CD14-positive monocyte (primary cell): ENCODE measurements at regions not wholly inside any gene's neighbourhood (a gene's known extent, or its start where the extent isn't known, plus 50 kb on each side); places are given as distances from the start of the nearest gene placed in this dataset.

ENCODE experiments used
- DNase-seq, 3 donors: peaks; one replicate each; pipeline ENCODE4 v3.0.0-alpha.2; 2011 to 2022
- H2AFZ ChIP-seq: 2 replicates; pipeline ENCODE4 v1.6.0; 2012; ENCODE audit warnings: mild to moderate bottlenecking, low read depth, low read length, inconsistent platforms; ENCODE audit not compliant: insufficient read depth, poor library complexity, severe bottlenecking
- H3K27ac ChIP-seq, 2 donors: 1 replicate in 1 of 2; 2 replicates in 1 of 2; pipeline ENCODE4 v1.5.1; 2012 to 2013; ENCODE audit warnings: low read length in 2 of 2, control low read depth in 1 of 2, inconsistent platforms in 1 of 2, low read depth in 1 of 2, mild to moderate bottlenecking in 1 of 2
- H3K27me3 ChIP-seq, 2 donors: one replicate each; pipeline versions ENCODE4 v1.6.0 to v1.6.1; 2011 to 2013; ENCODE audit warnings: low read length in 2 of 2; ENCODE audit not compliant: control insufficient read depth in 2 of 2, insufficient read depth in 2 of 2
- H3K36me3 ChIP-seq, 2 donors: replicated peaks in 1 of 2; 1 replicate in 1 of 2; 2 replicates in 1 of 2; pipeline versions ENCODE4 v1.5.1 to v1.6.1; 2012 to 2013; ENCODE audit warnings: low read length in 2 of 2, control low read depth in 1 of 2, inconsistent platforms in 1 of 2, mild to moderate bottlenecking in 1 of 2; ENCODE audit not compliant: insufficient read depth in 2 of 2, control insufficient read depth in 1 of 2
- H3K4me1 ChIP-seq, 2 donors: 1 replicate in 1 of 2; 2 replicates in 1 of 2; pipeline versions ENCODE4 v1.5.1 to v1.6.1; 2012 to 2013; ENCODE audit warnings: low read length in 2 of 2, control low read depth in 1 of 2, inconsistent platforms in 1 of 2, mild to moderate bottlenecking in 1 of 2, moderate library complexity in 1 of 2; ENCODE audit not compliant: insufficient read depth in 2 of 2, control insufficient read depth in 1 of 2
- H3K4me2 ChIP-seq: replicated peaks from 2 replicates; pipeline ENCODE3; 2012; ENCODE audit warnings: low read length, moderate library complexity, mild to moderate bottlenecking; ENCODE audit not compliant: poor library complexity, severe bottlenecking; ENCODE audit errors: extremely low read depth
- H3K4me3 ChIP-seq, 3 experiments: fragments of 200-600 bp in 1 of 3; sonication (generic) in 1 of 3; replicated peaks in 1 of 3; 1 replicate in 2 of 3; 2 replicates in 1 of 3; pipeline ENCODE4 v1.5.1; 2011 to 2013; ENCODE audit warnings: low read length in 3 of 3, mild to moderate bottlenecking in 3 of 3, control low read depth in 2 of 3, low read depth in 2 of 3, inconsistent platforms in 1 of 3, moderate library complexity in 1 of 3
- H3K79me2 ChIP-seq: 2 replicates; pipeline ENCODE4 v1.6.0; 2012; ENCODE audit warnings: mild to moderate bottlenecking, control low read depth, inconsistent platforms, low read length, moderate library complexity; ENCODE audit not compliant: insufficient read depth
- H3K9ac ChIP-seq: 2 replicates; pipeline ENCODE4 v1.6.0; 2017; ENCODE audit warnings: low read length, mild to moderate bottlenecking; ENCODE audit not compliant: insufficient read depth, poor library complexity, severe bottlenecking
- H3K9me3 ChIP-seq, 2 donors: replicated peaks in 1 of 2; 1 replicate in 1 of 2; 2 replicates in 1 of 2; pipeline versions ENCODE4 v1.5.1 to v1.6.1; 2012 to 2013; ENCODE audit warnings: low read length in 2 of 2, control low read depth in 1 of 2; ENCODE audit not compliant: control insufficient read depth in 1 of 2, insufficient read depth in 1 of 2
- H4K20me1 ChIP-seq: 2 replicates; pipeline ENCODE4 v1.6.0; 2012; ENCODE audit warnings: mild to moderate bottlenecking, low read length, control low read depth, moderate library complexity; ENCODE audit not compliant: insufficient read depth
- H3K27ac Mint-ChIP-seq, 7 donors: one replicate each; pipeline ENCODE4 v1.8.0; 2020; ENCODE audit warnings: mild to moderate bottlenecking in 7 of 7, mixed read lengths in 7 of 7, moderate library complexity in 6 of 7, inconsistent platforms in 2 of 7
- H3K27me3 Mint-ChIP-seq, 3 donors: one replicate each; pipeline ENCODE4 v1.8.0; 2021 to 2022; ENCODE audit warnings: low read depth in 3 of 3, mild to moderate bottlenecking in 3 of 3, mixed read lengths in 3 of 3, moderate library complexity in 3 of 3, inconsistent platforms in 1 of 3
- H3K36me3 Mint-ChIP-seq, 2 donors: one replicate each; pipeline ENCODE4 v1.8.0; 2020; ENCODE audit warnings: mixed read lengths in 2 of 2, inconsistent platforms in 1 of 2, mild to moderate bottlenecking in 1 of 2
- H3K4me1 Mint-ChIP-seq: one replicate; pipeline ENCODE4 v1.8.0; 2020; ENCODE audit warnings: mild to moderate bottlenecking, mixed read lengths
- H3K4me3 Mint-ChIP-seq, 2 donors: one replicate each; pipeline ENCODE4 v1.8.0; 2020; ENCODE audit warnings: mild to moderate bottlenecking in 2 of 2, mixed read lengths in 2 of 2, moderate library complexity in 1 of 2
- H3K9me3 Mint-ChIP-seq, 7 donors: one replicate each; pipeline ENCODE4 v1.8.0; 2020 to 2022; ENCODE audit warnings: mixed read lengths in 7 of 7, mild to moderate bottlenecking in 6 of 7, moderate library complexity in 6 of 7, inconsistent platforms in 2 of 7
- CTCF ChIP-seq: fragments of 200-600 bp; IDR thresholded peaks from one replicate; pipeline ENCODE4 v1.8.0; 2022; ENCODE audit warnings: antibody characterized with exemption, mild to moderate bottlenecking
- WGBS: methylation state at CpG from one replicate; pipeline ENCODE4 v1.1.5; 2013; ENCODE audit warnings: missing lambda C conversion rate; ENCODE audit not compliant: insufficient coverage; 5-methylcytosine and 5-hydroxymethylcytosine counted together
- intact Hi-C, 2 donors: fragments of 100-400 bp; cut with micrococcal nuclease; formaldehyde crosslinking; loops; one replicate each; pipeline versions ENCODE4 v1.15.0 to v1.15.1; 2023

DNA sequence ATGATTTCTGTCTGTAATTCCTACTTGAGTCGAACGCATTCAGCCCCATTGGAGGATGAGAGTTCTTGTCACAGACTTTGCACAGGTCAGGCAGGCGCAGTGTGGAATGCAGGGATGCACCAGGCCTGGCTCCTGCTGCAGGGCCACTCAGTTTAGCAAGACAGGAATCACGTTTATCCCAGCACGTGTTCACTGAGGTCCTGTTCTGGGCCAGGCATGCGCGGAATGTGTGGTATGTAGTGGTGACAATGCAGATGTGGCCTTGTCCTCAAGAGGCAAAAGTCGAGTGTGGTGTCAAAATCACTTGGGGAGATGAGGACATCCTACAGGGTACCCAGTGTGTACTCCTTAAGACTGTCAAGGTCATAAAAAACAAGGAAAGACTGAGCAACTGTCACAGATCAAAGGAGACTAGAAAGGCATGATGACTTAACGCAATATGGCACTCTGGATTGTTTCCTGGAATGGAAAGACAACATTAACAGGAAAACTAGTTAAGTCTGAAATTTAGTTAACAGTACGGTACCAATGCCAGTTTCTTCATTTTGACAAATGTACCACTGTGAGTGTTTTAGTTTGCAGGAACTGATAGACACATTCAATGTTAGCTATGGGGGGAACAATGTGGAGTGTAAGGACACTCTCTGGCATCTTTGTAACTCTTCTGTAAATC is 121.5 kb upstream of the ADAMTS18 start:
- H3K4me1 ChIP-seq: no peaks in the 10 kb centered on the region
- H3K27me3 Mint-ChIP-seq: peaks cover 0 to 11% (median 0%) of the 10 kb centered on the region in 3 donors
- no peak overlapping the region for H3K27ac ChIP-seq
- H3K27ac Mint-ChIP-seq: no peak overlapping the region
- no peak for TF ChIP-seq CTCF
- no peak for DNase-seq
- H2AFZ ChIP-seq: no peak overlapping the region
- no peak overlapping the region for H3K4me2 ChIP-seq
- no peak overlapping the region for H3K4me3 Mint-ChIP-seq
- no peaks in the 10 kb centered on the region for H3K79me2 ChIP-seq
- no peaks in the 10 kb centered on the region for H3K36me3 Mint-ChIP-seq
- H3K9ac ChIP-seq: no peak overlapping the region
- intact Hi-C loops: no loop called here
- no peaks in the 10 kb centered on the region for H4K20me1 ChIP-seq
- no peaks in the 10 kb centered on the region for H3K27me3 ChIP-seq
- 76% methylated on average over 9 of the region's 10 CpGs for WGBS
- H3K9me3 ChIP-seq: no peaks in the 10 kb centered on the region
- no peaks in the 10 kb centered on the region for H3K9me3 Mint-ChIP-seq
- H3K4me1 Mint-ChIP-seq: no peaks in the 10 kb centered on the region
- no peak overlapping the region for H3K4me3 ChIP-seq
- H3K36me3 ChIP-seq: no peaks in the 10 kb centered on the region

DNA sequence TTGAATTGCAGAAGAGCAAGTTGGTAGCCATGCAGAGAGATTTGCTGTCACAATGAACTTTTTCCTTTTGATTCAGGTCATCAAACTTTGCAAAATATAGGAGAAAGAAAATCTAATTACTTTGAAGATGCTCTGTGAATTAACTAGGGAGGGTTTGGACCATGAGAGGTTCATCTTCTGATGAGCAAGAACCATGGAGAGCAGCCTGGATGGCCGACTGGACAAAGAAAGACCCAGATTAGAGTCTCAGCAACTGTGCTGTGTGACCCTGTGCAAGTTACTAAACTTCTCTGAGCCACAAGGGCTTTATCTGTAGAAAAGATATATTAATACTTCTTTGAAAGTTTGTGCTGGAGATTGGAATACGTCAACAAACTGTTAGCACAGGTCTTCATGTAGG is 122.6 kb upstream of the ADAMTS18 start:
- 63% methylated on average over 1 of the region's 2 CpGs for WGBS
- H3K4me1 Mint-ChIP-seq: no peaks in the 10 kb centered on the region
- no peak overlapping the region for H3K4me3 Mint-ChIP-seq
- no peak overlapping the region for H2AFZ ChIP-seq
- H3K9ac ChIP-seq: no peak overlapping the region
- intact Hi-C loops: no loop called here
- H3K79me2 ChIP-seq: no peaks in the 10 kb centered on the region
- no peaks in the 10 kb centered on the region for H3K36me3 Mint-ChIP-seq
- no peaks in the 10 kb centered on the region for H3K27me3 ChIP-seq
- H3K9me3 ChIP-seq: no peaks in the 10 kb centered on the region
- H3K4me2 ChIP-seq: no peak overlapping the region
- H3K36me3 ChIP-seq: no peaks in the 10 kb centered on the region
- H3K9me3 Mint-ChIP-seq: no peaks in the 10 kb centered on the region
- H3K27me3 Mint-ChIP-seq: peaks cover 0 to 8% (median 0%) of the 10 kb centered on the region in 3 donors
- no peak for DNase-seq
- no peak overlapping the region for H3K27ac ChIP-seq
- TF ChIP-seq CTCF: no peak
- H3K4me1 ChIP-seq: no peaks in the 10 kb centered on the region
- no peak overlapping the region for H3K4me3 ChIP-seq
- H3K27ac Mint-ChIP-seq: no peak overlapping the region
- no peaks in the 10 kb centered on the region for H4K20me1 ChIP-seq
